ENCODE measurements at regions not wholly inside any gene's neighbourhood (a gene's known extent, or its start where the extent isn't known, plus 50 kb on each side); places are given as distances from the start of the nearest gene placed in this dataset.

DNA sequence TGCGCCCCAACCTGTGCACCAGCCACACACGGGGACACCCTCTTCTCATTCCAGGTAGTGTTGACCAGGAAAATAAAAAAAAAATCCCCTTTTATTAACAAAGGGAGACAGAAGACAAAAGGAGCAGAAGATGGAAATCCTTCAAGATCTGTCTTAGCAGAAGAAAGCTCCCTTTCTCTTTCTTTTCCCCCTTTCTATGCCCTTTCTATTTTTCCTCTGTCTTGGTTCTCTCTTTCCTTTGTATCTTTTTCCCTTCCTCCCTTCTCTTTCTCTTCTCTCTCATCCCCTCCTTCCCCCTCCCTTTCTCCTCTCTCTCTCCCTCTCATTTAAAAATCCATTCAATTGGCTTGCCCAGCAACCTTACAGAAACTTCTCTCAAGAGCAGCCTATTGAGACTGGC, 254.1 kb upstream of the ZFHX3 start:
- Mint-ChIP-seq H3K36me3 (ENCODE audit: low read depth) (no peaks in the 10 kb centered on the region), H3K9me3 (no peaks in the 10 kb centered on the region), H3K27ac (no peak overlapping the region), H3K4me3 (no peak overlapping the region), H3K4me1 (ENCODE audit: low read depth) (no peaks in the 10 kb centered on the region), H3K27me3 (ENCODE audit: low read depth) (no peaks in the 10 kb centered on the region)
- DNase-seq (ENCODE audit: low spot score): no peak

DNA sequence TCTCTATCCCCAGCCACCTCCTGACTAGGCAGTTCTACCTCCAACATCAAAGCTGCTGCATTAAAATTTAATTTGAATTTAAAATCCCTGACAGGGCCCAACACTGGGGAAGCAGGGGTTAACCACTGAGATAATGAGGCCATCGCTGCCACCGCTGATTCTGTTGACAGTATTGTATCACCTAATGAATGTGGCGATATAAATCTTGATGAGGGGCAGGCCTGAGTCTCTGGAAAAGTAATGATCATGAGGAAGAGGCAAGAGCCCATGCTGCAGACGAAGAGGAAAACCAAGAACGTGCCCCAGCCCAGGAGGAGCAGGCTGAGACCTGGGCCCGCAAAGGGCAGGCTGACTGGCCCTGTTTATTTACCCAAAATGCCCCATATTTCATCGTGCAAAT, 251.4 kb upstream of the ZFHX3 start:
- Mint-ChIP-seq H3K9me3 (no peaks in the 10 kb centered on the region), H3K36me3 (ENCODE audit: low read depth) (no peaks in the 10 kb centered on the region), H3K27me3 (ENCODE audit: low read depth) (no peaks in the 10 kb centered on the region), H3K27ac (no peak overlapping the region), H3K4me3 (no peak overlapping the region), H3K4me1 (ENCODE audit: low read depth) (no peaks in the 10 kb centered on the region)
- DNase-seq (ENCODE audit: low spot score): no peak

DNA sequence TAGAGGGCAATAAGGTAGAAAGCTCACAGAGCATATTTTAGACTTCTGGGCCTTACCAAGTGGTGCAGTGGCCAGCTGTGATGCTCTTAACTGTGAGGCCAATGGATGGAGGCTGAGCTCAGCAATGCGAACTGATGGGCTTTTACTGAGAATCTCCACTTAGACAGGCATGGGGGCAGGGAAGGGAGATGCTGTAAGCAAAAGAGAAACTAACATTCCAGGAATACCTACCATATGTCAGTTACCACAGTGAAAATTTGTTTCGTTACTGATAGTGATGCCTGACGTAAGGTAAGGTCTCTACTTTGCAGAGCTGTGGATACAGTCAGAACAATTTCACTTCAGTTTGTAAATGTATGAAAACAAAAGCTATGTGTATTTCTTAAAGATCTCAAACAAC, 250.6 kb upstream of the ZFHX3 start:
- Mint-ChIP-seq H3K36me3 (ENCODE audit: low read depth) (no peaks in the 10 kb centered on the region), H3K4me3 (no peak overlapping the region), H3K27ac (no peak overlapping the region), H3K4me1 (ENCODE audit: low read depth) (no peaks in the 10 kb centered on the region), H3K27me3 (ENCODE audit: low read depth) (no peaks in the 10 kb centered on the region), H3K9me3 (no peaks in the 10 kb centered on the region)
- DNase-seq (ENCODE audit: low spot score): no peak

DNA sequence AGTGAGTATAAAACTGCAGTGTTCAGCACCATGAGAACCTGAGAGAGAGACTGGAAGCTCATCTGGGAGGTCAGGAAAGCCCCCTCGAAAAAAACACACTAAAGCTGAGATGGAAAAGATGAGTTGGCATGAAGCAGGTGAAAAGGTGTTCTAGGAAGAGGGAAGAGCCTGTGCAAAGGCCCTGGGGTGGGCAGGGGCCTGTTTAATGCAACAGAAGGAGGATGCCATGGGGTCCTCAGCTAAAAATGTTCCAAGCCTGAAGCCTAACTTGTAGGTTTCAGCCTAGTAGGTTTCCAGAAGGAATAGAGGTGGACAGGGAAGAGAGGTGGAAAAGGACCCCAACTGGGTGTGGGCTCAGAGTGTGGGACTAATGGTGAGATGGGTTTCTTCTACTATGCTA, 242.3 kb upstream of the ZFHX3 start:
- Mint-ChIP-seq H3K36me3 (ENCODE audit: low read depth) (no peaks in the 10 kb centered on the region), H3K27me3 (ENCODE audit: low read depth) (no peaks in the 10 kb centered on the region), H3K4me1 (ENCODE audit: low read depth) (no peaks in the 10 kb centered on the region), H3K27ac (no peak overlapping the region), H3K9me3 (no peaks in the 10 kb centered on the region), H3K4me3 (no peak overlapping the region)
- no peak for DNase-seq (ENCODE audit: low spot score)

DNA sequence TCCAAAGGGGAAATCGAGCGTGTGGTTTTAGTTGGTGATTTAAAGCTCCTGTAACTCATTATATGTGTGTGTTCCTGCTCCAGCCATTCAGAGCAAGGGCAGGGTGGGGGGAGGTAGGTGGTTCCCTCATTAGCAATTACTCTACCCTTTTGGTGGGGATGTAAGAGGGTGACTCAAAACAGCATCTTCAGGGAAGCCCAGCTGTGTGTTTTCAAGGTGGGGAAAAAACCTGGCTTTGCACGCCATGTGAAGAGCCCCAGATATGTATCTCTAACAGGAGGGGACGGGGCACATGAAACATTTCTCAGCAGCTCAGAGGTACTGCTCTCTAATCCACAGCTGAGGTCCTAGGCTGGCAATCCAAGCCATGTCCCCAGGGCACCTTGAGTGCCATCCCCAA, 241.3 kb upstream of the ZFHX3 start:
- H3K4me3 Mint-ChIP-seq: no peak overlapping the region
- H3K27ac Mint-ChIP-seq: no peak overlapping the region
- H3K4me1 Mint-ChIP-seq (ENCODE audit: low read depth): no peaks in the 10 kb centered on the region
- no peaks in the 10 kb centered on the region for H3K9me3 Mint-ChIP-seq
- no peak for DNase-seq (ENCODE audit: low spot score)
- no peaks in the 10 kb centered on the region for H3K36me3 Mint-ChIP-seq (ENCODE audit: low read depth)
- H3K27me3 Mint-ChIP-seq (ENCODE audit: low read depth): no peaks in the 10 kb centered on the region

DNA sequence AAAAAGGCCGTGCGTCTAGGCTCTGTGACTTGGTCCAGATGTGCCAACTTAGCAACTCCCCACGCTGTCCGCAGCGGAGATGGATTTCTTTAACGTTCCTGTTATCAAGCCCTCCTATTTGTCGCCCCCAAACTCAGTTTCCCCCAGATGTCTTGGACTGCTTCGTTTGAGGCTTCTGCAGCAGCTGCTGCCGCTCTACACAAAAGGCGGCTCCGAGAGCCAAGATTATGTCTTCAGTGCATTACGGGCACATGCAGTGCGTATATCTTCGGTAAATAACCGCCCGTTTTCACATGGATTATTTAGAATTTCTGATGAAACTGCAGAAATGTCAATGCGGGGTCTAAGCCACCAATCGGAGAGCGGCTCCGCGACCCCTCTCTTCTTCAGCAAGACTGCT, 240.6 kb upstream of the ZFHX3 start:
- no peak overlapping the region for H3K27ac Mint-ChIP-seq
- no peaks in the 10 kb centered on the region for H3K4me1 Mint-ChIP-seq (ENCODE audit: low read depth)
- H3K9me3 Mint-ChIP-seq: no peaks in the 10 kb centered on the region
- no peaks in the 10 kb centered on the region for H3K36me3 Mint-ChIP-seq (ENCODE audit: low read depth)
- no peak overlapping the region for H3K4me3 Mint-ChIP-seq
- DNase-seq (ENCODE audit: low spot score): no peak
- no peaks in the 10 kb centered on the region for H3K27me3 Mint-ChIP-seq (ENCODE audit: low read depth)

DNA sequence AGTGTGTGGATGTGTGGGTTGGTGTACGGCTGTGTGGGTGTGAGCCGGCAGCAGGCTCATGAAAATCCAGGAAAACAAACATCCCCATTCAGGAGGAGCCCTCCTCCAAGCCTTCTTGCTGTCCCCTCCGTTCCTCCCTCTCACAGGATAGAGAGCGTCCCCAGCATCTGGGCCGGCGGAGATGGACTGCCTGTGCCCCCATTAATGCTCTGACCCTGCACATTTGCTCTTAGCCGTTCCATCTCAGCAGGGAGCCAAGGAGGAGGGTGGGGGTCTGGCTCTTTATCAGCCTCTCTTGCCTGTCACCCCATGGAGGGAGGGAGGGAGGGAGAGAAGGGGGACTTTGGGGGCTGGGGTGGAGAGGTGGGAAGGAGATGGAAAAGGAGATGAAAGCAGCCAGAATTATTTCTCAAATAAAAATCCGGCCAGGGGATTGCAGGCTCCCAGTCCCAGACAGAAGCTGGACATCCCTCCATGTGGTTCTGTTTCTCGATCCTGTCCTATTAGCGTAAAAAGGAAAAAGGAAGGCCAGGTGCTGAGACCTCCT, 240.0 kb upstream of the ZFHX3 start:
- H3K27me3 Mint-ChIP-seq (ENCODE audit: low read depth): no peaks in the 10 kb centered on the region
- no peak overlapping the region for H3K4me3 Mint-ChIP-seq
- no peaks in the 10 kb centered on the region for H3K36me3 Mint-ChIP-seq (ENCODE audit: low read depth)
- DNase-seq (ENCODE audit: low spot score): no peak
- H3K4me1 Mint-ChIP-seq (ENCODE audit: low read depth): no peaks in the 10 kb centered on the region
- H3K27ac Mint-ChIP-seq: no peak overlapping the region
- no peaks in the 10 kb centered on the region for H3K9me3 Mint-ChIP-seq

DNA sequence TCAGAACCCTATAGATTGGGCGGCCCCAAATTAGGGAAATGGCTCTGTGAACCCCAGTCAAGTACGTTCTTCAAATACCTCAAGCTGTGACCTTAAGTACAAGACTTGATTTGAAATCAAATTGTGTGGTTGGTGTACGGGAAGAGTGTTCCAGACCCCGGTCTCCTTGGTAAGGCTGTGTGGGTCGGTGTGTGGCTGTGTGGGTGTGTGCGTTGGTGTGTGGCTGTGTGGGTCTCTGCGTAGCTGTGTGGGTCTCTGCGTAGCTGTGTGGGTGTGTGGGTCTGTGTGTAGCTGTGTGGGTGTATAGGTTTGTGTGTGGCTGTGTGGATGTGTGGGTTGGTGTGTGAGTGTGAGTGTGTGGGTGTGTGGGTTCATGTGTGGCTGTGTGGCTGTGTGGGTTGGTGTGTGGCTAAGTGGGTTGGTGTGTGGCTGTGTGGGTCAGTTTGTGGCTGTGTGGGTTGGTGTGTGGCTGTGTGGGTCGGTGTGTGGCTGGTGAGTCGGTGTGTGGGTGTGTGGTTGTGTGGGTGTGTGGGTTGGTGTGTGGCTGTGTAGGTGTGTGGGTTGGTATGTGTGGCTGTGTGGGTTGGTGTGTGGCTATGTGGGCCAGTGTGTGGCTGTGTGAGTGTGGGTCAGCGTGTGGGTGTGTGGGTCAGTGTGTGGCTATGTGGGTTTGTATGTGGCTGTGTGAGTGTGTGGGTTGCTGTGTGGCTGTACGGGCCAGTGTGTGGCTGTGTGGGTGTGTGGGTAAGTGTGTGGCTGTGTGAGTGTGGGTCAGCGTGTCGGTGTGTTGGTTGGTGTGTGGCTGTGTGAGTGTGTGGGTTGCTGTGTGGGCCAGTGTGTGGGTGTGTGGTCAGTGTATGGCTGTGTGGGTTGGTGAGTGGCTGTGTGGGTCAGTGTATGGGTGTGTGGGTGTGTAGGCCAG, 238.7 kb upstream of the ZFHX3 start:
- Mint-ChIP-seq H3K27me3 (ENCODE audit: low read depth) (no peaks in the 10 kb centered on the region), H3K9me3 (no peaks in the 10 kb centered on the region), H3K36me3 (ENCODE audit: low read depth) (no peaks in the 10 kb centered on the region), H3K27ac (no peak overlapping the region), H3K4me3 (no peak overlapping the region), H3K4me1 (ENCODE audit: low read depth) (no peaks in the 10 kb centered on the region)
- no peak for DNase-seq (ENCODE audit: low spot score)

DNA sequence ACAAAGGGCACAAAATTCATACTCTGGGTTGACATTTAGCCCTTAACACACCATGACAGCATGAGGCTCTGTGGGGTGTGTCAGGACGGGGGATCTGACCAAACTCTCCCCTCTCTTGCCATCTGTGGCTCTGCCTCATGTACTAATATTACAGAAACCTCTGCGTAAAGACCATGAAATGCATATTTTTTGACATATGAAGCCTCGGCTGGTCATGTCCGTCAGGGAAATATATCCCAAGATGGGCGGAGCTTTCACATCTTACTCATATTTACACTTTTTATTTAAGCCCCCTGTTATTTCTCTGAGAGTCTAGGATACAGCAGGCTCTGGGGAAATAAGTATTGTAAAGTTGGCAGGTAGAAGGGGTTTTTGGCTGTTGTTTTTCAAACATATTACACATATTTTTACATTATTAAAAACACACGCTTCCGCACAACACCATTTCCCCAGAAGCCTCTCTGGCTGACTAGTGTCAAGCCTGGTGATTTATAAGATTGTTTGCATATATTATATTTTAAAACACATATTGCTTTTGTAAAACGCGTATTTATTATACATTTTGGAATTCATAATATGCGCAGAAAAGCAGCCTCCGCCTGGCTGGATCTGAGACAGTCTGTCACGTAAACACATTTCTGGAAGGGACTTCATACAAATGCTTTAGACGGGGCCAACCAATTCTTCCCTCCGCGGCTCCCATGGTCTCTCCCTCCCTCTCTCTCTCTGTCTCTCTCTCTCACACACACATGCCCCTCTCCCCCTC, 237.7 kb upstream of the ZFHX3 start:
- Mint-ChIP-seq H3K27me3 (ENCODE audit: low read depth) (no peaks in the 10 kb centered on the region), H3K4me3 (no peak overlapping the region), H3K36me3 (ENCODE audit: low read depth) (no peaks in the 10 kb centered on the region), H3K27ac (no peak overlapping the region), H3K9me3 (no peaks in the 10 kb centered on the region), H3K4me1 (ENCODE audit: low read depth) (no peaks in the 10 kb centered on the region)
- DNase-seq (ENCODE audit: low spot score): no peak

DNA sequence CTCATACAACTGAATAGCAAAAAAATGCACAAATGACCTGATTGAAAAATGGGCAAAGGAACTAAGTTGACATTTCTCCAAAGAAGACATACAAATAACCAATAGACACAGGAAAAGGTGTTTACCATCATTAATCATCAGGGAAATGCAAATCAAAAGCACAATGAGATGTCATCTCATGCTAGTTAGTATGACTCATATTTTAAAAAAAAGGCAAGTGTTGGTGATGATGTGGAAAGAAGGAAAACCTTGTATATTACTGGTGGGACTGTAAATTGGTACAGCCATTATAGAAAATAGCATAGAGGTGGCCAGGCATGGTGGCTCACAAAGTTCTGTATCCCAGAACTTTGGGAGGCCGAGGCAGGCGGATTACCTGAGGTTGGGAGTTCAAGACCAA, 232.5 kb upstream of the ZFHX3 start:
- H3K4me3 Mint-ChIP-seq: no peak overlapping the region
- DNase-seq (ENCODE audit: low spot score): no peak
- H3K27me3 Mint-ChIP-seq (ENCODE audit: low read depth): no peaks in the 10 kb centered on the region
- peaks cover 24% of the 10 kb centered on the region for H3K9me3 Mint-ChIP-seq
- H3K4me1 Mint-ChIP-seq (ENCODE audit: low read depth): no peaks in the 10 kb centered on the region
- no peaks in the 10 kb centered on the region for H3K36me3 Mint-ChIP-seq (ENCODE audit: low read depth)
- no peak overlapping the region for H3K27ac Mint-ChIP-seq

DNA sequence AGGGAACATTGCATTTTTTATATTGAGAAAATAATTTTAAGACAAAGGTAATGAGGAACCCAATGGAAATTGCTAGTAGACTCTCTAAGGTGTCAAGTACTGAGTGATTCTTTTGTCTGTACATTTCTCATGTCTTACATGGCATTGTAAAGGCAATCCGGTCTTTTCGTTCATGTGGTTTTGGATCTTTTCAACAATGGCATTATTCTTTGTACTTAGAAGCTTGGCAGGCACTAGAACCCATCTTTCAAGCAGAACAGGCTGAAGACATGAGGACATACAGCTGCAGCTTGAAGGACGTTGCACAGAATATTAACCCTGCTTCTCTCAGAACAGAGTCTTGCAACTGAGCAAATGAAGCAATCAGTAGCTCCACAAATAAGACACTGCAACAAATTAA, 231.5 kb upstream of the ZFHX3 start:
- no peak for DNase-seq (ENCODE audit: low spot score)
- H3K27ac Mint-ChIP-seq: no peak overlapping the region
- no peaks in the 10 kb centered on the region for H3K4me1 Mint-ChIP-seq (ENCODE audit: low read depth)
- peaks cover 24% of the 10 kb centered on the region for H3K9me3 Mint-ChIP-seq
- H3K36me3 Mint-ChIP-seq (ENCODE audit: low read depth): no peaks in the 10 kb centered on the region
- no peaks in the 10 kb centered on the region for H3K27me3 Mint-ChIP-seq (ENCODE audit: low read depth)
- no peak overlapping the region for H3K4me3 Mint-ChIP-seq

DNA sequence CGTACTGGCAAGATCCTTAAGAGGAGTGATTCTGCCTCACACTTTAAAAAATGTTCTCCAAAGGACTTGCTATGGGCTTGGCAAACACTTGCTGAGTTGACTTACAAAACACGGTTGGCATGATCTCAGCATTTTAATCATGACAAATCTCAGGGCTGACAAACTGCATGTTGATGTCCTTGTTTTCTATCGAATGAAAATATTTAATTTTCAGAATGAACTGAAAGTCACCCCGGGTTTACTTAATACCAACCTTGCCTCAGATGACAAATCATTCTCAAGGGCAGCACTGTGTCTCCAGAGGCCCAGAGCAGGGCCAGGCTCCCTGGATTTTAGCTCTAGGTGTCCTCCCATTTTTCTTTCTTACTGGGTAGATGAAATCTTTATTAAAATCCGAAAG, 229.1 kb upstream of the ZFHX3 start:
- H3K9me3 Mint-ChIP-seq: peaks cover 24% of the 10 kb centered on the region
- H3K27ac Mint-ChIP-seq: no peak overlapping the region
- no peaks in the 10 kb centered on the region for H3K36me3 Mint-ChIP-seq (ENCODE audit: low read depth)
- H3K27me3 Mint-ChIP-seq (ENCODE audit: low read depth): no peaks in the 10 kb centered on the region
- no peak for DNase-seq (ENCODE audit: low spot score)
- H3K4me3 Mint-ChIP-seq: no peak overlapping the region
- no peaks in the 10 kb centered on the region for H3K4me1 Mint-ChIP-seq (ENCODE audit: low read depth)

DNA sequence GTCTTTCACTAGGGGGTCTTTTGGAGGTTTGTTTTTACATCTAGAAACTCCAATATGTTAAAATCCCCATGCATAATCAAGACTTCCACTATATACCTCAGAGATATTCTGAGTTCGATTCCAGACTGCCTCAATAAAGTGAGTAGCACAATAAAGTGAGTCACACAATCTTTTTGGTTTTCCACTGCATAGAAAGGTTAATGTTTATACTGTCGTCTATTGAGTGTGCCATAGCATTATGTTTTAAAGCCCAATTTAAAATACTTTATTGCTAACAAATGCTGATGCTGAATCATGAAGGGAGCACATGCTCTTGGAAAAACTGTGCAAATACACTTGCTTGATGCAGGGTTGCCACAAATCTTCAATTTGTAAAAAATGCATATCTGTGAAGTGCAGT, 227.5 kb upstream of the ZFHX3 start:
- Mint-ChIP-seq H3K4me3 (no peak overlapping the region), H3K27me3 (ENCODE audit: low read depth) (no peaks in the 10 kb centered on the region), H3K27ac (no peak overlapping the region), H3K9me3 (peaks cover 24% of the 10 kb centered on the region), H3K4me1 (ENCODE audit: low read depth) (no peaks in the 10 kb centered on the region), H3K36me3 (ENCODE audit: low read depth) (no peaks in the 10 kb centered on the region)
- no peak for DNase-seq (ENCODE audit: low spot score)

DNA sequence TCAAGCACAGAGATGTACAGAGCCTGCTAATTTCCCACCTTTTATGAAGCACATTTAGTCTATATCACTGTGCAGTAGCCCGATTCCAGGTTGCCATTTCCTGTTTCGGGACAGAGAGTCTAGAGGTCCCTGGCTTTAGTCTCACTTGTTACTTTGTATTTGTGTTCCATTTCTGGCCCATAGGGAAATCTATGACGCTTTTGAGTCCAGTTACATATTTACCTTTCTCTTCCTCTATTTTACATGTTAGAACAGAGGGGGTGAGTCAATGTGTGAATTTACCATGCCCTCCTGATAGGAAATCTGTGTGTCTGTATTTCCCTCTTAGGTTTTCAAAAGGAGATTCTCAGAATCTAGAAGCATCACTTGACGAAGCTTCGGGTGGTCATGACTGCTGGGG, 227.1 kb upstream of the ZFHX3 start:
- Mint-ChIP-seq H3K36me3 (ENCODE audit: low read depth) (no peaks in the 10 kb centered on the region), H3K4me1 (ENCODE audit: low read depth) (no peaks in the 10 kb centered on the region), H3K4me3 (no peak overlapping the region), H3K9me3 (peaks cover 22% of the 10 kb centered on the region), H3K27me3 (ENCODE audit: low read depth) (no peaks in the 10 kb centered on the region), H3K27ac (no peak overlapping the region)
- no peak for DNase-seq (ENCODE audit: low spot score)
